Activated naive CD4-positive, alpha-beta T cell treated with anti-CD3 and anti-CD28 coated beads for 36 hours (primary cell): ENCODE measurements at regions not wholly inside any gene's neighbourhood (a gene's known extent, or its start where the extent isn't known, plus 50 kb on each side); places are given as distances from the start of the nearest gene placed in this dataset.

Source experiments
- CTCF ChIA-PET: fragments of 350-600 bp; sonication (Branson Sonifier 250); formaldehyde crosslinking; loops from one replicate; lab custom pipeline; 2021; ENCODE audit warnings: antibody characterized with exemption; lab: Charles Lee
- DNase-seq: peaks from one replicate; pipeline ENCODE4 v3.0.0-alpha.2; 2020
- H3K27ac Mint-ChIP-seq: one replicate; pipeline ENCODE4 v1.8.0; 2021; ENCODE audit warnings: mild to moderate bottlenecking, mixed read lengths
- H3K27me3 Mint-ChIP-seq: one replicate; pipeline ENCODE4 v1.8.0; 2021; ENCODE audit warnings: low read depth, mixed read lengths
- H3K36me3 Mint-ChIP-seq: one replicate; pipeline ENCODE4 v1.8.0; 2021; ENCODE audit warnings: low read depth, mixed read lengths
- H3K4me1 Mint-ChIP-seq: one replicate; pipeline ENCODE4 v1.8.0; 2021; ENCODE audit warnings: low read depth, mixed read lengths
- H3K4me3 Mint-ChIP-seq: one replicate; pipeline ENCODE4 v1.8.0; 2021; ENCODE audit warnings: mild to moderate bottlenecking, moderate library complexity, mixed read lengths
- H3K9me3 Mint-ChIP-seq: one replicate; pipeline ENCODE4 v1.8.0; 2021; ENCODE audit warnings: mixed read lengths
- intact Hi-C: fragments of 100-400 bp; cut with micrococcal nuclease; formaldehyde crosslinking; loops from one replicate; pipeline ENCODE4 v1.15.1; 2023

DNA sequence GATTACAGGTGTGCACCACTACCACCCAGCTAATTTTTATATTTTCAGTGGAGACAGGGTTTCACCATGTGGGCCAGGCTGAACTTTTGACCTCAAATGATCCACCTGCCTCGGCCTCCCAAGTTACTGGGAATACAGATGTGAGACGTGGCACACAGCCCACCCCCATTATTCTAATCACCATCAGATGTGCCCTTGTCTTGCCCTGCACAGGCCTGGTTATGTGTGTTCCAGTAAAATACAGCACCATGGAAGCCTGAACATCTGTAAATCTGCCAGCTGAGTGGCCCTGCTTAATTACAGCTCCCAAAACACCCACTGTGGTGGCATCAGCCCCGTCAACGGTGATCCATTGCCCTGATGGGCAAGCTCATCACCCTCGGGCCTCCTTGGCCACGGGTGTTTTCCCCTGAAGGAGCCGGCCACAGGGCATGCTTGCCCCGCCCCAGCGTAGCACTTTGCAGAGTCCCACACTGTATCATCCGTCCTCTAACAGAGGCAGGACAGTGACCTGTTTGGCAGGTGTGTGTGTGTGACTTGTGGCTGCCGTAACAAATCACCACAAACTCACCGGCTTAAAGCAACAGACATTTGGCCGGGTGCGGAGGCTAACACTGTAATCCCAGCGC lies 74.5 kb downstream of the RBFOX3 start:
- intact Hi-C loops, result no loop called here
- Mint-ChIP-seq H3K9me3 (no peaks in the 10 kb centered on the region), H3K36me3 (no peaks in the 10 kb centered on the region), H3K4me3 (no peak overlapping the region), H3K4me1 (no peaks in the 10 kb centered on the region), H3K27me3 (peaks cover 4% of the 10 kb centered on the region), H3K27ac (no peak overlapping the region)
- no peak for DNase-seq
- CTCF ChIA-PET, result no interaction called here

DNA sequence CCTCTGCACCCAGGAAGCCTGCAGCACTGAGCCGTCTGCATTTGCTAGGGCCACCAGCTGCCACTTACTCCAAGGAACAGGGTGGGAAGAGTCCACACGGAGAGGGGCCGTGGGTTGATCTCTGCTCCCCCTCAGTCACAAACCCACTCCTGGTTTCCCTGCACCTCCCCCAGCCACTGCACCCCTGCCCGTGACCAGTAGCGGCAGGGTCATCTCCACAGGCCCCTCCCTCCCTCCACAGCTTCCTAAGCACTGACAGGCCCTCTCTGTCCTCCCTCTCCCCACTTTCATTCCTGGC lies 75.2 kb downstream of the RBFOX3 start:
- intact Hi-C loops, result no loop called here
- no peaks in the 10 kb centered on the region for H3K9me3 Mint-ChIP-seq
- H3K4me1 Mint-ChIP-seq, result no peaks in the 10 kb centered on the region
- DNase-seq, result no peak
- no peak overlapping the region for H3K4me3 Mint-ChIP-seq
- CTCF ChIA-PET, result no interaction called here
- H3K27ac Mint-ChIP-seq, result no peak overlapping the region
- H3K27me3 Mint-ChIP-seq, result peaks cover 4% of the 10 kb centered on the region
- no peaks in the 10 kb centered on the region for H3K36me3 Mint-ChIP-seq

DNA sequence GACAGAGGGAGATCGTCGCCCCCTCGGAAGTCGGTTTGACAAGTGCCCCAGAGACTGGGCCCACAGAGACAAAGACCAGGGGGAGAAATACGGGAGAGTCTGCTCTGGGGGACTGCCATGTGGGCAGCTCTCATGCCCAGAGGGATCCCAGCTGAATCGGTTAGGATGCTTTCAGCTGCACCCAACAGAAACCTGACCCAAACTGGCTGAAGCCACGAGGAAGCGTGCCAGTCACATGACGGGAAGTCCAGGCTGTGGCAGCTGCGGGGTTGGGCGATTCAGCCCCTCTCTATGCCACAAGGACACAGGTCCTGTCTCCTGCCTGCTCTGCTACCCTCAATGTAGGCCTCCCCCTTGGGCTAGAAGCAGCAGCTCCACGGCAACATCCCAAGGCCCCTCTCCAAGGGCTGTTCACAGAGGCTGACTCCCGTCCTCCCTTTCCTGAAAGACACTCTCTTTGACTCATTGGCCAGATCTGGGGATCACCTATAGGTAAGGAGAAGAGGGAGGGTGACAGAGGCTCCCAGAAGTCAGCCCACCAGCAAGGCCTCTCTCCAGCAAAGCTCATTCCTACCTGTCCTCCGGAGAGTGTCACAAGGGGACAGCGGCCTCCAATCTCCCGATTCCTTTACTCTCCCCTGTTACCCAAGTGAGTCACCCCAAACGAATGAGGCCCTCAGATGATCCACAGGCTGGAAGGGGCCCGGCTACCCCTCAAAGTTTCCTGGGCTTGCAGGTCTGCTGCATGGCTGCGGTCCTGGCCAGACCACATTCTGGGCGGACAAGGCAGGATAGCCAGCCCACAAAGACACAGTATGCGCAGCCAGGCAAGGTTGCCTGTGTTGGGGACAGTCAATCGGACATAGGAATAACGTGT lies 75.8 kb downstream of the RBFOX3 start:
- CTCF ChIA-PET, result no interaction called here
- H3K4me3 Mint-ChIP-seq, result no peak overlapping the region
- no peaks in the 10 kb centered on the region for H3K9me3 Mint-ChIP-seq
- H3K4me1 Mint-ChIP-seq, result no peaks in the 10 kb centered on the region
- H3K36me3 Mint-ChIP-seq, result no peaks in the 10 kb centered on the region
- intact Hi-C loops, result no loop called here
- H3K27me3 Mint-ChIP-seq, result peaks cover 8% of the 10 kb centered on the region
- no peak for DNase-seq
- H3K27ac Mint-ChIP-seq, result no peak overlapping the region

DNA sequence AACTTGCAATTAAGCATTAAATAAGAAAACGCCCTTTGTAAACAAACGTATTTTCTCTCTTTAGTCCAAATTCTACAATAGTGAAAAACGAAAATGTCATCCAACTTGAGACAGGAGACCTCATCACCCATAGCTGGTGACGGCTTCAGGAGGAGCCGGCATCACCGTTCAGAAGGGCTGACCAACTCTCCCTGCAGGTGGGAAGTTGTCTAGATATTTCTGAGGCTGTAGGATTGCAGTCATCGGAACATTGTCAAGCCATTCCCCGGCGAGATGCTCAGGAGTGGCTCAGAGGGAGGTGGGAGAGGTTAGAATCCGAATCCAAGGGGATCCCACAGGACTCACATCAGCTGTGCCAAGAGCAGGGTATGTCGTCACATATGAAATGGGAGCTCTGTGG lies 76.7 kb downstream of the RBFOX3 start:
- Mint-ChIP-seq H3K4me1 (no peaks in the 10 kb centered on the region), H3K27me3 (peaks cover 13% of the 10 kb centered on the region), H3K4me3 (no peak overlapping the region), H3K36me3 (no peaks in the 10 kb centered on the region), H3K9me3 (no peaks in the 10 kb centered on the region), H3K27ac (no peak overlapping the region)
- no peak for DNase-seq
- CTCF ChIA-PET, result no interaction called here
- intact Hi-C loops, result no loop called here

DNA sequence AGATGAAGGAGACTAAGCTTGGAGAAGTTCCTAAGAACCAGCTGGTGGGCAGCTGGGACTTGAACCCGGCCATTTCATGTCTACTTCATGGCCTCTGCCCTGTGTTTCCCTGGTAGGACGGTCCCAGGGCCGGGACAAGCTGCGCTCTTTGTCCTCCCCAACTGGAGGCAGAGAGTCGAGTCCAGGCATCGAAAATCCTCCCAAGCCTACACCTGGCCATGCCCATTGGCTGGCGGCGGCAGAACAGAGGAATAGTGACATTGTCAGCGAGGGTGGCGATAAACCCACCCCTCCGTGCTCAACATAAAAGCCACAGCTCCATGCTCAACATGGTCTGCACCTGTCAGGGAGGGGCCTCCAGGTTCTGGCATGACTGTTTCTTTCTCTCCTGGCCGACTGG lies 77.7 kb downstream of the RBFOX3 start:
- Mint-ChIP-seq H3K36me3 (no peaks in the 10 kb centered on the region), H3K27ac (no peak overlapping the region), H3K4me1 (no peaks in the 10 kb centered on the region), H3K4me3 (no peak overlapping the region), H3K27me3 (peaks cover 16% of the 10 kb centered on the region), H3K9me3 (no peaks in the 10 kb centered on the region)
- intact Hi-C loops, result no loop called here
- CTCF ChIA-PET, result no interaction called here
- no peak for DNase-seq

GRCh38 chr17:79532107-79532790 lies 78.6 kb downstream of the RBFOX3 start:
- no peak for DNase-seq
- CTCF ChIA-PET, result interaction anchor here (0.6 kb wide), 1 partner anchor 70 kb away, joined by 3 read pairs; no protein-coding TSS in a partner anchor
- intact Hi-C loops, result no loop called here
- no peak overlapping the region for H3K4me3 Mint-ChIP-seq
- peaks cover 16% of the 10 kb centered on the region for H3K27me3 Mint-ChIP-seq
- no peaks in the 10 kb centered on the region for H3K4me1 Mint-ChIP-seq
- no peak overlapping the region for H3K27ac Mint-ChIP-seq
- no peaks in the 10 kb centered on the region for H3K9me3 Mint-ChIP-seq
- H3K36me3 Mint-ChIP-seq, result no peaks in the 10 kb centered on the region

GRCh38 chr17:79531191-79532095 lies 79.4 kb downstream of the RBFOX3 start:
- H3K27ac Mint-ChIP-seq, result no peak overlapping the region
- no peak overlapping the region for H3K4me3 Mint-ChIP-seq
- peaks cover 16% of the 10 kb centered on the region for H3K27me3 Mint-ChIP-seq
- CTCF ChIA-PET, result no interaction called here
- H3K36me3 Mint-ChIP-seq, result no peaks in the 10 kb centered on the region
- H3K9me3 Mint-ChIP-seq, result no peaks in the 10 kb centered on the region
- DNase-seq, result no peak
- no peaks in the 10 kb centered on the region for H3K4me1 Mint-ChIP-seq
- intact Hi-C loops, result no loop called here

DNA sequence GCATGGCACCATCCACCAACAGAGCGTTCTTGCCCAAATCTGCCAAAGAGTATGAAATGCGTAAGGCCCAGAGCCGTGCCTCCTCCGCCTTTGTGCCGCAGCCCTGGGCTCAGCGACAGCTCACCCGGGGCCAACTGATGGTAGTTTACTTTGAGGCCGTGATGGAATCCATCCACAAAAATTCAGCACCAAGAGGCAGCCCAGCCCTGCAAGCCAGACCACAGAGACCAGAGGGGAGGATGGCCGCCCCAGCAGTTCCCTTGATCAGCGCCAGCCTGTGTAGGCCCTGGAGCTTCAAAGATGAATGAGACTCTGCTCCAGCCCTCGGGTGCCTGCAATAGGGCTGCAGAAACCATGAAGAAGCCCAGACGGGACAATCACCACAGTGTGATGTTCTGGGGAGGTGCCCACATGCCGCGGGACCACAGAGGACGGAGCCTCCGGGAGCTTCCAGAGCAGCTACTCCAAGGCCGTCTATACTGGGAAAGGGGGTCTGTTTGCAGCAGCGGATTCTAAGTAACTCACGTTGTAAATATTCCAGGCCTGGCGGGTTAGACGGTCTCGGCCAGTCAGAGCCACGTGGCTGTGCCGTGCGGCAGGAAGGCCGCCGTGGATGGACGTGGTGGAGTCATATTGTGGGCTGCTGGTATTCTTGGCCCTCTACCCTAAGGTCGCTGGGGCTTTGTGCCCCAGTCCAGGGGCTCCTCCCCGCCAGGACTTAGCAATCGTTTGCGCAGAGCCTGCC lies 80.3 kb downstream of the RBFOX3 start:
- CTCF ChIA-PET, result no interaction called here
- peaks cover 16% of the 10 kb centered on the region for H3K27me3 Mint-ChIP-seq
- no peak overlapping the region for H3K27ac Mint-ChIP-seq
- no peak for DNase-seq
- no peaks in the 10 kb centered on the region for H3K36me3 Mint-ChIP-seq
- no peak overlapping the region for H3K4me3 Mint-ChIP-seq
- intact Hi-C loops, result no loop called here
- no peaks in the 10 kb centered on the region for H3K9me3 Mint-ChIP-seq
- no peaks in the 10 kb centered on the region for H3K4me1 Mint-ChIP-seq

GRCh38 chr17:79529661-79530081 lies 81.2 kb downstream of the RBFOX3 start:
- intact Hi-C loops, result no loop called here
- Mint-ChIP-seq H3K27ac (no peak overlapping the region), H3K4me3 (no peak overlapping the region), H3K27me3 (peaks cover 16% of the 10 kb centered on the region), H3K36me3 (no peaks in the 10 kb centered on the region), H3K9me3 (no peaks in the 10 kb centered on the region), H3K4me1 (no peaks in the 10 kb centered on the region)
- no peak for DNase-seq
- CTCF ChIA-PET, result no interaction called here

DNA sequence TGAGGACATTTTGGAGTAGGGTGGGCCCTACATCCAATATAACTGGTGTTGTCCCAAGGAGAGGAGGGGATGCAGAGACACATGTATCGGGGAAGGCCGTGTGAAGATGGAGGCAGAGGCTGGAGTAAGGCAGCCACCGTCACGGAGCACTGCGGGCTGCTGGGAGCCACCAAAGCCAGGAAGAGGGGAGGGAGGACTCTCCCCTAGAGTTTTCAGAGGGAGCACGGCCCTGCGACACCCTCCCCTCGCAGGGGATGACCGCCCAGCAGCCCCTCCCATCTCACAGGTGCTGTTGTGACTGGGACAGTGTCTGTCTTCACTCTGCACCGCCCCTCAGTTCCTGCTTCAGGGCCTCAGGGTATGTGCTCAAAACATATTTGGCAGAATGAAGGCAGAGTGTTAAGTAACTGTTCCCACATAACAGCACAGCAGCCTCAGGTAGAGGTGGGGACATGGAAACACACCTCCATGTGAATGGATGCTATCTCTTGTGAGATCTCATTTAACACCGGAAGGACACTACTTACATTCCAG lies 82.2 kb downstream of the RBFOX3 start:
- no peaks in the 10 kb centered on the region for H3K4me1 Mint-ChIP-seq
- H3K27me3 Mint-ChIP-seq, result peaks cover 19% of the 10 kb centered on the region
- no peaks in the 10 kb centered on the region for H3K9me3 Mint-ChIP-seq
- DNase-seq, result no peak
- H3K27ac Mint-ChIP-seq, result no peak overlapping the region
- H3K36me3 Mint-ChIP-seq, result no peaks in the 10 kb centered on the region
- H3K4me3 Mint-ChIP-seq, result no peak overlapping the region
- CTCF ChIA-PET, result no interaction called here
- intact Hi-C loops, result no loop called here

DNA sequence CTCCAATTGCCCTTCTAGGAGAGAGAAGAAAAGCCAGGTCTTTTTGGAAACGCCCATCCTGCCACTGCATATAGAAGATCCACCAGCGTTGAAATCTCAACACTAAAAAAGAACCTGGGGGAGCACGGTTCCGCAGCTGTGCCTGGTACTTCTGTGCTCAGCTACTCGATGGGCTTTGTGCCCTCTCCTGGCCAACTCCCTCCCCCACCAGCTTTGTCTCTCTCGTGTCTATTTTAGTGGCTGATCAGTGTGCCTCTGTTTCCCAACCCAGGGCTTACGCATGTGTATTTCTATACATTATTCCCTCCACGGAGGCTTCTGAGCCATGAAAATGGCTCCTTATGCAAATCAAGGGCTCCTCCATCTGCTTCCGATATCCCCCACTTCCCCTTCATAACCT lies 83.5 kb downstream of the RBFOX3 start:
- no peaks in the 10 kb centered on the region for H3K36me3 Mint-ChIP-seq
- intact Hi-C loops, result no loop called here
- no peak overlapping the region for H3K27ac Mint-ChIP-seq
- CTCF ChIA-PET, result no interaction called here
- no peaks in the 10 kb centered on the region for H3K9me3 Mint-ChIP-seq
- H3K4me1 Mint-ChIP-seq, result no peaks in the 10 kb centered on the region
- DNase-seq, result no peak
- H3K4me3 Mint-ChIP-seq, result no peak overlapping the region
- peaks cover 18% of the 10 kb centered on the region for H3K27me3 Mint-ChIP-seq
